Upper lobe of right lung (tissue), 1 donor: ENCODE measurements at regions not wholly inside any gene's neighbourhood (a gene's known extent, or its start where the extent isn't known, plus 50 kb on each side); places are given as distances from the start of the nearest gene placed in this dataset.
A peak's percentile ranks its signal among the peaks of the same experiment; 100 is the strongest.

ENCODE experiments used
- ATAC-seq: fragments of 200-7000 bp; cut with Tn5 transposase; one replicate; pipeline ENCODE4 v1.9.1; 2020; ENCODE audit warnings: mild to moderate bottlenecking, moderate library complexity
- DNase-seq: peaks from one replicate; pipeline ENCODE4 v3.0.0-alpha.2; 2020
- H3K27ac ChIP-seq: fragments of 200-600 bp; one replicate; pipeline ENCODE4 v1.8.0; 2022
- H3K27me3 ChIP-seq: fragments of 200-600 bp; one replicate; pipeline ENCODE4 v1.8.0; 2022; ENCODE audit warnings: mild to moderate bottlenecking
- H3K36me3 ChIP-seq: fragments of 200-600 bp; one replicate; pipeline ENCODE4 v1.8.0; 2022
- H3K4me1 ChIP-seq: fragments of 200-600 bp; one replicate; pipeline ENCODE4 v1.8.0; 2022
- H3K4me3 ChIP-seq: fragments of 200-600 bp; one replicate; pipeline ENCODE4 v1.8.0; 2022; ENCODE audit warnings: mild to moderate bottlenecking
- H3K9me3 ChIP-seq: fragments of 200-600 bp; one replicate; pipeline ENCODE4 v1.8.0; 2022
- intact Hi-C: fragments of 100-400 bp; cut with DNase I; formaldehyde crosslinking; loops from one replicate; pipeline ENCODE4 v1.11.0; 2022
- TF ChIP-seq, protein P1 (sequence below): fragments of 200-600 bp; IDR thresholded peaks from one replicate; pipeline ENCODE4 v1.8.0; 2022; ENCODE audit warnings: antibody characterized with exemption
- donor health status: DM: no; HTN: yes; CAD: no; lungs with severe emphysema.

GRCh38 chr3:111311126-111311525 is 230.9 kb upstream of the CD96 start:
- intact Hi-C loops: no loop called here
- TF ChIP-seq, protein P1, sequence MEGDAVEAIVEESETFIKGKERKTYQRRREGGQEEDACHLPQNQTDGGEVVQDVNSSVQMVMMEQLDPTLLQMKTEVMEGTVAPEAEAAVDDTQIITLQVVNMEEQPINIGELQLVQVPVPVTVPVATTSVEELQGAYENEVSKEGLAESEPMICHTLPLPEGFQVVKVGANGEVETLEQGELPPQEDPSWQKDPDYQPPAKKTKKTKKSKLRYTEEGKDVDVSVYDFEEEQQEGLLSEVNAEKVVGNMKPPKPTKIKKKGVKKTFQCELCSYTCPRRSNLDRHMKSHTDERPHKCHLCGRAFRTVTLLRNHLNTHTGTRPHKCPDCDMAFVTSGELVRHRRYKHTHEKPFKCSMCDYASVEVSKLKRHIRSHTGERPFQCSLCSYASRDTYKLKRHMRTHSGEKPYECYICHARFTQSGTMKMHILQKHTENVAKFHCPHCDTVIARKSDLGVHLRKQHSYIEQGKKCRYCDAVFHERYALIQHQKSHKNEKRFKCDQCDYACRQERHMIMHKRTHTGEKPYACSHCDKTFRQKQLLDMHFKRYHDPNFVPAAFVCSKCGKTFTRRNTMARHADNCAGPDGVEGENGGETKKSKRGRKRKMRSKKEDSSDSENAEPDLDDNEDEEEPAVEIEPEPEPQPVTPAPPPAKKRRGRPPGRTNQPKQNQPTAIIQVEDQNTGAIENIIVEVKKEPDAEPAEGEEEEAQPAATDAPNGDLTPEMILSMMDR: no peak
- Histone ChIP-seq H3K36me3 (no peaks in the 10 kb centered on the region), H3K9me3 (no peaks in the 10 kb centered on the region), H3K4me3 (no peak overlapping the region), H3K27ac (peak overlapping the region; percentile 18), H3K27me3 (no peaks in the 10 kb centered on the region), H3K4me1 (peaks cover 17% of the 10 kb centered on the region)
- DNase-seq (no peak), ATAC-seq (peak; percentile 37)

DNA sequence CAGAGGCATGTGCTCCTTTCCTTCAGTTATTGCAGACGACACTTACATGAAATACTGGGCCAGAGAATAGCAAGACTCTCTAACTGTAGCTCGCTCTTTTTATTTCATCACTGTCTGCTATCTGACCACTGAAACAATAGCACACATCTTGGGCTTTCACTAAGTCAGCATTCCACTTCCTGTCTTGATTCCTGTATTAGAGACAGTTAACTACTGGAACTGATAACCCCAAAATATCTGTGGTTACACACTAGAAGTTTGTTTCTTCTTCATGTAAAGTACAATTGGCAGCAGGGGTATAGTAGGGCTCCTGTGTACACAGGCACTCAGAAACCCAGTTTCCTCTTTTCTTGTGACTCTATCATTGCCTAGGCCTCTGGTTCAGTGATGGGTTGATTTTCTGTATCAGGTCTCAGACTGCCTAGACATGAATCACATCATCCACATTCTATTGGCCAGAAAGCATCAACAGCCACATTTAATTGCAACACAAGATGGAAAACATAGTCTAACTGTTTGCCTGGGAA is 230.2 kb upstream of the CD96 start:
- TF ChIP-seq, protein P1: no peak
- H3K9me3 ChIP-seq: no peaks in the 10 kb centered on the region
- ATAC-seq (no peak), DNase-seq (no peak)
- no peaks in the 10 kb centered on the region for H3K36me3 ChIP-seq
- no peaks in the 10 kb centered on the region for H3K27me3 ChIP-seq
- intact Hi-C loops: no loop called here
- peaks cover 17% of the 10 kb centered on the region for H3K4me1 ChIP-seq
- H3K27ac ChIP-seq: peak overlapping the region; percentile 18
- H3K4me3 ChIP-seq: no peak overlapping the region

DNA sequence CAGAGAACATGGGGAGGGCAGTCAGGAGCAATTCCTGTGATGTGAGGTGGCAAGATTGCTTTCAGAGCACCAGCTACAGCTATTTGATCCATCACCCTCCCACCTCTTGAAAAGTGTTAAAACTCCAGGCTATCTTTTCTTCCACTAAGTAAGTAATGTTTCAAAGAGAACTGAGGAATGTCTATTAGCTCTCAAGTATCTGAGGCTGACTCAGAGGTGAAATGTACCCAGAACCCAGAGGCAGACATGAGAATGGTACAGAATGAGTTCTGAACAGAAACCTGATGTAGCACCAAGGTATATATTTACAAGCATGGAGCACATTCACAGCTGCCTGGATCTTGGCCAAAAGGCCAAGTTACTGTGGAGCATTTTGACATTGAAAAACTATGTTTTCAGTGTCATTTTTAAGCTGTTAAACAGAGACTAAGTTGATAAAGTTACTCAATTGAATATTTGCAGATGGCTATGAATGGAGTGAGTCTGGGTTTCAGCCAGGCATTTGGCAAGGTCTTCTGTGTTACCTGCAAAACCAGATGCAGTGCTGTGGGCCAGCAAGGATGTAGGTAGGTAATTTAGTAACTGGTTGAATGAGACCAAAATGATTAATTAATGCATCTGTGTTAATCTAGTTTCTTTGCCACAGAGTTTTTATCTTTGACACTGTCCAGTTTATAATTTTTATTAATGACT is 227.7 kb upstream of the CD96 start:
- H3K9me3 ChIP-seq: no peaks in the 10 kb centered on the region
- intact Hi-C loops: no loop called here

GRCh38 chr3:111314898-111315297 is 227.1 kb upstream of the CD96 start:
- TF ChIP-seq, protein P1: no peak
- Histone ChIP-seq H3K27ac (no peak overlapping the region), H3K36me3 (no peaks in the 10 kb centered on the region), H3K4me1 (peaks cover 17% of the 10 kb centered on the region), H3K9me3 (no peaks in the 10 kb centered on the region), H3K4me3 (no peak overlapping the region), H3K27me3 (no peaks in the 10 kb centered on the region)
- intact Hi-C loops: no loop called here
- no peak for ATAC-seq
- DNase-seq: no peak

More for the DNA sequence above, 227.7 kb upstream of the CD96 start:
- ATAC-seq: peak; percentile 46
- Histone ChIP-seq H3K27me3 (no peaks in the 10 kb centered on the region), H3K4me3 (no peak overlapping the region), H3K36me3 (no peaks in the 10 kb centered on the region), H3K4me1 (peaks cover 17% of the 10 kb centered on the region), H3K27ac (no peak overlapping the region)
- TF ChIP-seq, protein P1: no peak
- DNase-seq: no peak

- Histone ChIP-seq H3K36me3 (no peaks in the 10 kb centered on the region), H3K27me3 (no peaks in the 10 kb centered on the region), H3K27ac (no peak overlapping the region), H3K4me1 (peaks cover 17% of the 10 kb centered on the region), H3K9me3 (no peaks in the 10 kb centered on the region), H3K4me3 (no peak overlapping the region)
- ATAC-seq (no peak), DNase-seq (no peak)
- TF ChIP-seq, protein P1: no peak
- intact Hi-C loops: no loop called here
These were observed 225.9 kb upstream of the CD96 start for GRCh38 chr3:111315930-111316587.
